HCT116 (cell line): ENCODE measurements at regions not wholly inside any gene's neighbourhood (a gene's known extent, or its start where the extent isn't known, plus 50 kb on each side); places are given as distances from the start of the nearest gene placed in this dataset.

Experiments
- ATAC-seq: fragments of 200-7000 bp; cut with Tn5 transposase; 2 replicates; pipeline ENCODE4 v1.9.1; 2020; ENCODE audit warnings: mild to moderate bottlenecking, moderate library complexity
- BruUV-seq: library from RNA; stranded (reverse); fragments of 400-500 nt; replicated peaks from 2 replicates; lab custom pipeline; 2021; lab: Mats Ljungman, UMichigan
- CTCF ChIA-PET: fragments of 300-600 bp; sonication (Branson Sonifier 250); formaldehyde crosslinking; loops from one replicate; lab custom pipeline; 2021; ENCODE audit warnings: antibody characterized with exemption; lab: Charles Lee
- POLR2A ChIA-PET: fragments of 300-600, 350-600 bp; sonication (Branson Sonifier 250); formaldehyde crosslinking; loops from one replicate; lab custom pipeline; 2021; ENCODE audit warnings: antibody characterized with exemption; lab: Charles Lee
- RAD21 ChIA-PET, 2 experiments: fragments of 300-600 bp; sonication (Branson Sonifier 250); formaldehyde crosslinking; loops; one replicate each; lab custom pipeline; 2023; ENCODE audit warnings: low total read pairs in 2 of 2; ENCODE audit not compliant: uncharacterized antibody in 2 of 2, unreplicated experiment in 2 of 2, low non-redundant PET in 1 of 2; lab: Charles Lee
- DNase-seq: peaks from one replicate; pipeline ENCODE4 v3.0.0-alpha.2; 2010; ENCODE audit warnings: low read depth, low spot score
- H2AFZ ChIP-seq: fragments of 200-600 bp; shearing (Covaris generic), sonication (generic); 2 replicates; pipeline ENCODE4 v1.6.1; 2017; ENCODE audit warnings: low read depth, mixed run types, mixed read lengths, antibody characterized with exemption, low read length; ENCODE audit not compliant: poor library complexity, severe bottlenecking
- H3K27ac ChIP-seq: 2 replicates; pipeline ENCODE4 v1.5.1; 2012; ENCODE audit warnings: low read depth, low read length
- H3K27me3 ChIP-seq: fragments of 200-600 bp; sonication (generic); 2 replicates; pipeline ENCODE4 v1.6.1; 2016; ENCODE audit warnings: mixed run types, low read length, mixed read lengths; ENCODE audit not compliant: insufficient read depth
- H3K36me3 ChIP-seq, 2 experiments: fragments of 200-500 bp in 1 of 2; fragments of 200-600 bp in 1 of 2; sonication (Bioruptor generic) in 1 of 2; sonication (generic) in 1 of 2; 2 replicates each; pipeline versions ENCODE4 v1.5.1 to v1.6.1; 2014 to 2016; ENCODE audit warnings: low read length in 2 of 2, inconsistent platforms in 1 of 2, mixed read lengths in 1 of 2, mixed run types in 1 of 2; ENCODE audit not compliant: insufficient read depth in 2 of 2, control insufficient read depth in 1 of 2
- H3K4me1 ChIP-seq, 2 experiments: fragments of 200-600 bp in 1 of 2; sonication (generic) in 1 of 2; 2 replicates each; pipeline versions ENCODE4 v1.5.1 to v1.6.1; 2012 to 2017; ENCODE audit warnings: low read length in 2 of 2, inconsistent platforms in 1 of 2, mild to moderate bottlenecking in 1 of 2, mixed read lengths in 1 of 2, mixed run types in 1 of 2, moderate library complexity in 1 of 2; ENCODE audit not compliant: insufficient read depth in 2 of 2, control insufficient read depth in 1 of 2
- H3K4me2 ChIP-seq: fragments of 200-600 bp; sonication (generic); 2 replicates; pipeline ENCODE4 v1.6.1; 2017; ENCODE audit warnings: mixed run types, low read length, mixed read lengths
- H3K4me3 ChIP-seq, 2 experiments: fragments of 200-600 bp in 1 of 2; sonication (generic) in 1 of 2; replicated peaks in 1 of 2; 2 replicates each; pipeline ENCODE4 v1.5.1; 2011 to 2016; ENCODE audit warnings: low read length in 2 of 2, control low read depth in 1 of 2, low read depth in 1 of 2, mild to moderate bottlenecking in 1 of 2, mixed read lengths in 1 of 2, mixed run types in 1 of 2
- H3K79me2 ChIP-seq: fragments of 200-600 bp; sonication (generic); 2 replicates; pipeline ENCODE4 v1.6.1; 2017; ENCODE audit warnings: mild to moderate bottlenecking, mixed run types, low read length, moderate library complexity, mixed read lengths; ENCODE audit not compliant: insufficient read depth
- H3K9ac ChIP-seq: fragments of 200-600 bp; sonication (generic); 2 replicates; pipeline ENCODE4 v1.6.1; 2016; ENCODE audit warnings: low read length, mixed read lengths
- H3K9me2 ChIP-seq: fragments of 200-600 bp; sonication (generic), shearing (Covaris generic); 2 replicates; pipeline ENCODE4 v1.6.1; 2017; ENCODE audit warnings: mixed run types, mild to moderate bottlenecking, moderate library complexity; ENCODE audit not compliant: insufficient read depth
- H3K9me3 ChIP-seq, 2 experiments: fragments of 200-500 bp in 1 of 2; fragments of 200-600 bp in 1 of 2; sonication (Bioruptor generic) in 1 of 2; sonication (generic) in 1 of 2; 2 replicates each; pipeline ENCODE4 v1.6.1; 2014 to 2017; ENCODE audit warnings: low read length in 2 of 2, mixed read lengths in 2 of 2, inconsistent platforms in 1 of 2, low read depth in 1 of 2, mild to moderate bottlenecking in 1 of 2, mixed run types in 1 of 2, moderate library complexity in 1 of 2; ENCODE audit not compliant: control insufficient read depth in 1 of 2, insufficient read depth in 1 of 2
- H4K20me1 ChIP-seq: fragments of 200-600 bp; sonication (generic), shearing (Covaris generic); 2 replicates; pipeline ENCODE4 v1.6.1; 2017; ENCODE audit warnings: mixed run types, mild to moderate bottlenecking, moderate library complexity; ENCODE audit not compliant: insufficient read depth
- CBX3 ChIP-seq: IDR thresholded peaks from 2 replicates; pipeline ENCODE4 v1.6.1; 2012; ENCODE audit warnings: low read depth
- CEBPB ChIP-seq: IDR thresholded peaks from 2 replicates; pipeline ENCODE4 v1.6.1; 2012; ENCODE audit warnings: low read depth
- EGR1 ChIP-seq: IDR thresholded peaks from 2 replicates; pipeline ENCODE4 v1.6.1; 2012; ENCODE audit warnings: low read depth
- ELF1 ChIP-seq: IDR thresholded peaks from 2 replicates; pipeline ENCODE4 v1.6.1; 2012; ENCODE audit warnings: low read depth, borderline replicate concordance
- POLR2A ChIP-seq: IDR thresholded peaks from 2 replicates; pipeline ENCODE4 v1.7.0; 2011; ENCODE audit warnings: borderline replicate concordance; ENCODE audit not compliant: insufficient read depth, insufficient read length; ENCODE audit errors: extremely low read depth
- RAD21 ChIP-seq: IDR thresholded peaks from 2 replicates; pipeline ENCODE4 v1.6.1; 2012; ENCODE audit warnings: low read depth, mild to moderate bottlenecking
- SP1 ChIP-seq: IDR thresholded peaks from 2 replicates; pipeline ENCODE4 v1.6.1; 2012; ENCODE audit warnings: low read depth
- SRF ChIP-seq: IDR thresholded peaks from 2 replicates; pipeline ENCODE4 v1.6.1; 2012; ENCODE audit warnings: low read depth
- YY1 ChIP-seq: IDR thresholded peaks from 2 replicates; pipeline ENCODE4 v1.6.1; 2011; ENCODE audit warnings: low read length, low read depth, moderate library complexity, mild to moderate bottlenecking; ENCODE audit not compliant: insufficient replicate concordance; ENCODE audit errors: extremely low read depth
- ZFX ChIP-seq: fragments of 450-650 bp; IDR thresholded peaks from 2 replicates; pipeline ENCODE4 v1.6.1; 2017
- ZNF274 ChIP-seq: fragments of 200-500 bp; sonication (Bioruptor generic); IDR thresholded peaks from 2 replicates; pipeline ENCODE4 v1.6.1; 2014; ENCODE audit warnings: mild to moderate bottlenecking, low read depth, low read length, inconsistent platforms
- intact Hi-C: fragments of 100-400 bp; cut with micrococcal nuclease; formaldehyde crosslinking; loops from 2 replicates; pipeline ENCODE4 v1.10.0; 2022
- TF ChIP-seq, protein P1 (sequence below), 3 experiments: fragments of 200-600 bp in 1 of 3; sonication (generic) in 1 of 3; IDR thresholded peaks in 2 of 3; conservative IDR thresholded peaks in 1 of 3; 2 replicates each; pipeline ENCODE4 v1.5.1; 2012 to 2017; ENCODE audit warnings: low read depth in 2 of 3, low read length in 2 of 3, antibody characterized with exemption in 1 of 3, borderline replicate concordance in 1 of 3, control low read depth in 1 of 3, mild to moderate bottlenecking in 1 of 3, mixed read lengths in 1 of 3, mixed run types in 1 of 3, moderate library complexity in 1 of 3; ENCODE audit not compliant: insufficient read depth in 1 of 3
- TF ChIP-seq, protein P2 (sequence below): IDR thresholded peaks from 2 replicates; pipeline ENCODE4 v1.6.1; 2011; ENCODE audit warnings: mild to moderate bottlenecking, low read length, moderate library complexity; ENCODE audit not compliant: insufficient replicate concordance; ENCODE audit errors: extremely low read depth

DNA sequence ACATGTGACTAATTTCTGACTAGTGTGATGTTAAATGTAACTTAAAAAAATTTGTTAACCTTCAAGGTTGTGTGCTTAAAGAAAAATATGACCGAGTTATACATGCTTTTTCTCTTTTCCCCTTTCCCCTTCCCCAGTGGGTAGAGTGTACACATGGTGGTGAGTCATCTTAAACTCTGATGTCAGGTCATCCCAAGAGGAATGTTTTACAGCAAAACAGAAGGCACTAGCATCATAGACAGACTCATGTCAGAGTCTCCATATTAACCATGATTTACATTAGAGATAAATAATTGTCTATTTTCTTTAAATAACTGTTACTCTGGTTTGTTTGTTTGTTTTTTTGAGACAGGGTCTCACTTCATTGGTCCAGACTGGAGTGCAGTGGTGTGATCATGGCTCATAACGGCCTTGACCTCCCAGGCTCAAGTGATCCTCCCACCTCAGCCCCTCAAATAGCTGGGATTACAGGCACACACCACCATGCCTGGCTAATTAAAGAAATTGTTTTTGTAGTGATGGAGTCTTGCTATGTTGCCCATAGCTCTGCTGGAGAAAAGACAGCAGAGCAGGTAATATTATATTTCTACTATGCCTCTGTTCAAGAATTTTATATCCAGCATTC lies 160.4 kb upstream of the PCDH9 start:
- Histone ChIP-seq H3K27ac (no peak overlapping the region), H3K27me3 (no peaks in the 10 kb centered on the region), H3K9me2 (no peaks in the 10 kb centered on the region), H3K4me3 (no peak overlapping the region), H3K4me2 (no peak overlapping the region)
- RAD21 ChIA-PET = no interaction called here
- TF ChIP-seq YY1 = no peak
- no peak for TF ChIP-seq CBX3
- TF ChIP-seq POLR2A = no peak
- TF ChIP-seq SRF = no peak
- no peak for TF ChIP-seq CEBPB
- TF ChIP-seq, protein P1, sequence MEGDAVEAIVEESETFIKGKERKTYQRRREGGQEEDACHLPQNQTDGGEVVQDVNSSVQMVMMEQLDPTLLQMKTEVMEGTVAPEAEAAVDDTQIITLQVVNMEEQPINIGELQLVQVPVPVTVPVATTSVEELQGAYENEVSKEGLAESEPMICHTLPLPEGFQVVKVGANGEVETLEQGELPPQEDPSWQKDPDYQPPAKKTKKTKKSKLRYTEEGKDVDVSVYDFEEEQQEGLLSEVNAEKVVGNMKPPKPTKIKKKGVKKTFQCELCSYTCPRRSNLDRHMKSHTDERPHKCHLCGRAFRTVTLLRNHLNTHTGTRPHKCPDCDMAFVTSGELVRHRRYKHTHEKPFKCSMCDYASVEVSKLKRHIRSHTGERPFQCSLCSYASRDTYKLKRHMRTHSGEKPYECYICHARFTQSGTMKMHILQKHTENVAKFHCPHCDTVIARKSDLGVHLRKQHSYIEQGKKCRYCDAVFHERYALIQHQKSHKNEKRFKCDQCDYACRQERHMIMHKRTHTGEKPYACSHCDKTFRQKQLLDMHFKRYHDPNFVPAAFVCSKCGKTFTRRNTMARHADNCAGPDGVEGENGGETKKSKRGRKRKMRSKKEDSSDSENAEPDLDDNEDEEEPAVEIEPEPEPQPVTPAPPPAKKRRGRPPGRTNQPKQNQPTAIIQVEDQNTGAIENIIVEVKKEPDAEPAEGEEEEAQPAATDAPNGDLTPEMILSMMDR (IDR thresholded peaks at IDR 0.05 in 2 of 3, conservative IDR thresholded peaks at IDR 0.05 in 1 of 3; ENCODE audit: borderline replicate concordance in 1 of 3, insufficient read depth in 1 of 3, low read depth in 2 of 3, low read length in 2 of 3) = no peak
- TF ChIP-seq ELF1 = no peak
- no peak for TF ChIP-seq SP1
- TF ChIP-seq ZNF274 = no peak
- TF ChIP-seq, all 23 proteins: peak for 0
- Histone ChIP-seq H3K9me3 (no peaks in the 10 kb centered on the region), H3K9ac (no peak overlapping the region), H3K36me3 (no peaks in the 10 kb centered on the region), H3K4me1 (no peaks in the 10 kb centered on the region), H4K20me1 (no peaks in the 10 kb centered on the region), H2AFZ (no peak overlapping the region), H3K79me2 (no peaks in the 10 kb centered on the region)
- ChIA-PET CTCF (no interaction called here), POLR2A (no interaction called here)
- no TSS peak for BruUV-seq
- DNase-seq (no peak), ATAC-seq (no peak)
- intact Hi-C loops = no loop called here

DNA sequence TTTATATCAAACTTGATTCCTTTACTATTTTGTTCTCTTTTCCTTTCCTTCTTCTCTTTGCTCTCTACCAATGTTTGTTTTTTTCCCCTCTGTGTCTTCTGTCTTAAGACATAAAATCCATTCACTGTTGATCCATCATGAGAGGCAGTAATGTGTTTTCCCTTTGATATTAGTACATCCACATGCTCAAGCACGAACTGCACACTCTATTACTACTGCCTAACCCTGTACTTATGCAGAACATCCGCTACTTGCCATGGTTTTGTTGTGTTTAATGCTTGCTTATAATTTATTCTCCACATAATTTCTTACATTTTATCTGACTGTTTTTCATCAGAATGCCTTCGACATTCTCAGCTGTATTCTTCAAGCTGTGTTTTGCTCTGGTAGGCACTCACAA lies 159.0 kb upstream of the PCDH9 start:
- DNase-seq = no peak
- BruUV-seq = no TSS peak
- Histone ChIP-seq H3K27ac (no peak overlapping the region), H4K20me1 (no peaks in the 10 kb centered on the region), H2AFZ (no peak overlapping the region), H3K27me3 (no peaks in the 10 kb centered on the region), H3K9me2 (no peaks in the 10 kb centered on the region), H3K4me3 (no peak overlapping the region), H3K9me3 (no peaks in the 10 kb centered on the region), H3K9ac (no peak overlapping the region), H3K79me2 (no peaks in the 10 kb centered on the region), H3K4me1 (no peaks in the 10 kb centered on the region), H3K36me3 (no peaks in the 10 kb centered on the region), H3K4me2 (no peak overlapping the region)
- TF ChIP-seq, protein P2, sequence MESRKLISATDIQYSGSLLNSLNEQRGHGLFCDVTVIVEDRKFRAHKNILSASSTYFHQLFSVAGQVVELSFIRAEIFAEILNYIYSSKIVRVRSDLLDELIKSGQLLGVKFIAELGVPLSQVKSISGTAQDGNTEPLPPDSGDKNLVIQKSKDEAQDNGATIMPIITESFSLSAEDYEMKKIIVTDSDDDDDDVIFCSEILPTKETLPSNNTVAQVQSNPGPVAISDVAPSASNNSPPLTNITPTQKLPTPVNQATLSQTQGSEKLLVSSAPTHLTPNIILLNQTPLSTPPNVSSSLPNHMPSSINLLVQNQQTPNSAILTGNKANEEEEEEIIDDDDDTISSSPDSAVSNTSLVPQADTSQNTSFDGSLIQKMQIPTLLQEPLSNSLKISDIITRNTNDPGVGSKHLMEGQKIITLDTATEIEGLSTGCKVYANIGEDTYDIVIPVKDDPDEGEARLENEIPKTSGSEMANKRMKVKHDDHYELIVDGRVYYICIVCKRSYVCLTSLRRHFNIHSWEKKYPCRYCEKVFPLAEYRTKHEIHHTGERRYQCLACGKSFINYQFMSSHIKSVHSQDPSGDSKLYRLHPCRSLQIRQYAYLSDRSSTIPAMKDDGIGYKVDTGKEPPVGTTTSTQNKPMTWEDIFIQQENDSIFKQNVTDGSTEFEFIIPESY = no peak
- TF ChIP-seq SP1 (no peak), ZFX (no peak), RAD21 (no peak), EGR1 (no peak), SRF (no peak)
- ChIA-PET POLR2A (no interaction called here), CTCF (no interaction called here), RAD21 (no interaction called here)
- intact Hi-C loops = no loop called here
- ATAC-seq = no peak
